ENCODE measurements at regions not wholly inside any gene's neighbourhood (a gene's known extent, or its start where the extent isn't known, plus 50 kb on each side); places are given as distances from the start of the nearest gene placed in this dataset.

- DNase-seq (ENCODE audit: insufficient read length, low spot score) (no peak), FAIRE-seq (no peak)
Measured at GRCh38 chr14:61623927-61624326, 71.4 kb upstream of the HIF1A start.

GRCh38 chr14:61625165-61625564 lies 70.1 kb upstream of the HIF1A start:
- FAIRE-seq, result no peak

GRCh38 chr14:61627612-61628011 lies 67.7 kb upstream of the HIF1A start:
- FAIRE-seq, result no peak
- no peak for DNase-seq (ENCODE audit: insufficient read length, low spot score)

More at GRCh38 chr14:61625165-61625564, 70.1 kb upstream of the HIF1A start:
- DNase-seq (ENCODE audit: insufficient read length, low spot score), result no peak

- FAIRE-seq (no peak), DNase-seq (ENCODE audit: insufficient read length, low spot score) (no peak)
Measured at GRCh38 chr14:61628016-61628725, 67.1 kb upstream of the HIF1A start.

- no peak for DNase-seq (ENCODE audit: insufficient read length, low spot score)
- no peak for FAIRE-seq
Measured at GRCh38 chr14:61630399-61631044, 64.8 kb upstream of the HIF1A start.

GRCh38 chr14:61631045-61631687 lies 64.1 kb upstream of the HIF1A start:
- FAIRE-seq (no peak), DNase-seq (ENCODE audit: insufficient read length, low spot score) (no peak)

- FAIRE-seq, result no peak
- DNase-seq (ENCODE audit: insufficient read length, low spot score), result no peak
Measured at GRCh38 chr14:61632401-61632800, 62.9 kb upstream of the HIF1A start.

GRCh38 chr14:61632807-61633206 lies 62.5 kb upstream of the HIF1A start:
- DNase-seq (ENCODE audit: insufficient read length, low spot score) (no peak), FAIRE-seq (no peak)

- DNase-seq (ENCODE audit: insufficient read length, low spot score) (no peak), FAIRE-seq (no peak)
Measured at GRCh38 chr14:61636291-61636690, 59.0 kb upstream of the HIF1A start.

- FAIRE-seq (no peak), DNase-seq (ENCODE audit: insufficient read length, low spot score) (no peak)
Measured at GRCh38 chr14:61636779-61637178, 58.5 kb upstream of the HIF1A start.

- FAIRE-seq (no peak), DNase-seq (ENCODE audit: insufficient read length, low spot score) (no peak)
Measured at GRCh38 chr14:61638595-61639387, 56.5 kb upstream of the HIF1A start.

- DNase-seq (ENCODE audit: insufficient read length, low spot score), result no peak
- FAIRE-seq, result no peak
Measured at GRCh38 chr14:61640158-61641136, 54.9 kb upstream of the HIF1A start.

GRCh38 chr14:61641914-61642613 lies 53.2 kb upstream of the HIF1A start:
- FAIRE-seq (no peak), DNase-seq (ENCODE audit: insufficient read length, low spot score) (no peak)

- no peak for DNase-seq (ENCODE audit: insufficient read length, low spot score)
- FAIRE-seq, result no peak
Measured at GRCh38 chr14:61642614-61642982, 52.7 kb upstream of the HIF1A start.

- FAIRE-seq, result no peak
- no peak for DNase-seq (ENCODE audit: insufficient read length, low spot score)
Measured at GRCh38 chr14:61643555-61643954, 51.8 kb upstream of the HIF1A start.

GRCh38 chr14:61644175-61644574 lies 51.1 kb upstream of the HIF1A start:
- FAIRE-seq (no peak), DNase-seq (ENCODE audit: insufficient read length, low spot score) (no peak)

GRCh38 chr14:61644834-61645233 lies 50.5 kb upstream of the HIF1A start:
- peak; percentile 23 for DNase-seq (ENCODE audit: insufficient read length, low spot score)
- no peak for FAIRE-seq

- FAIRE-seq (no peak), DNase-seq (ENCODE audit: insufficient read length, low spot score) (no peak)
Measured at GRCh38 chr14:61645247-61645646, 50.1 kb upstream of the HIF1A start.
